22Rv1 (cell line): ENCODE measurements at regions not wholly inside any gene's neighbourhood (a gene's known extent, or its start where the extent isn't known, plus 50 kb on each side); places are given as distances from the start of the nearest gene placed in this dataset.
"Not testable (repeated sequence)": the region's sequence is repeated elsewhere in the genome, so short reads cannot be mapped to it uniquely, and the experiment has no call there.

Experiments used
- ZFX ChIP-seq: fragments of 450-650 bp; IDR thresholded peaks from 2 replicates; pipeline ENCODE4 v1.6.1; 2017; ENCODE audit warnings: antibody characterized with exemption, borderline replicate concordance
- TF ChIP-seq, protein P1 (sequence below): fragments of 450-650 bp; IDR thresholded peaks from 2 replicates; pipeline ENCODE4 v1.5.1; 2017; ENCODE audit warnings: mild to moderate bottlenecking

DNA sequence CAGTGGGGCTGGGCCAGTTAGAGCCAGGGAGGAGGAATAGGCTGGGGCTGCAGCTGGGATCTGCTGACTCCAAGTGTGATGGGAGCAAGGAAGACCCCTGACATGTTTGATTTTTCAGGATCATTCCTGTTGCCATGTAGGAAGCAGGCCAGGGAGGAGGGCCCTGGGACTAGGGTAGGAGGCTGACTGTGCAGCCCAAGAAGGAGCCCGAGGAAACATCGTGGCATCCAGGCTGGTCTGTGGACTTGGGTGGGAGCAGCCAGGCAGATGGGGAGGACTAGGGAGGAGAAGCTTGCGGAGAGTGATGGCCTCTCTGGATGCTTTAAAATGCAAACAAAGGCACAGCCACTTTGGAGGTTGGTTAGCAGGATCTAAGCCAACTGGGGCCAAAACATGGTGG is 311.4 kb upstream of the WSB1 start:
- TF ChIP-seq, protein P1, sequence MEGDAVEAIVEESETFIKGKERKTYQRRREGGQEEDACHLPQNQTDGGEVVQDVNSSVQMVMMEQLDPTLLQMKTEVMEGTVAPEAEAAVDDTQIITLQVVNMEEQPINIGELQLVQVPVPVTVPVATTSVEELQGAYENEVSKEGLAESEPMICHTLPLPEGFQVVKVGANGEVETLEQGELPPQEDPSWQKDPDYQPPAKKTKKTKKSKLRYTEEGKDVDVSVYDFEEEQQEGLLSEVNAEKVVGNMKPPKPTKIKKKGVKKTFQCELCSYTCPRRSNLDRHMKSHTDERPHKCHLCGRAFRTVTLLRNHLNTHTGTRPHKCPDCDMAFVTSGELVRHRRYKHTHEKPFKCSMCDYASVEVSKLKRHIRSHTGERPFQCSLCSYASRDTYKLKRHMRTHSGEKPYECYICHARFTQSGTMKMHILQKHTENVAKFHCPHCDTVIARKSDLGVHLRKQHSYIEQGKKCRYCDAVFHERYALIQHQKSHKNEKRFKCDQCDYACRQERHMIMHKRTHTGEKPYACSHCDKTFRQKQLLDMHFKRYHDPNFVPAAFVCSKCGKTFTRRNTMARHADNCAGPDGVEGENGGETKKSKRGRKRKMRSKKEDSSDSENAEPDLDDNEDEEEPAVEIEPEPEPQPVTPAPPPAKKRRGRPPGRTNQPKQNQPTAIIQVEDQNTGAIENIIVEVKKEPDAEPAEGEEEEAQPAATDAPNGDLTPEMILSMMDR = not testable (repeated sequence)
- TF ChIP-seq ZFX = not testable (repeated sequence)
